ENCODE measurements at regions not wholly inside any gene's neighbourhood (a gene's known extent, or its start where the extent isn't known, plus 50 kb on each side); places are given as distances from the start of the nearest gene placed in this dataset.
A peak's percentile ranks its signal among the peaks of the same experiment; 100 is the strongest.

DNA sequence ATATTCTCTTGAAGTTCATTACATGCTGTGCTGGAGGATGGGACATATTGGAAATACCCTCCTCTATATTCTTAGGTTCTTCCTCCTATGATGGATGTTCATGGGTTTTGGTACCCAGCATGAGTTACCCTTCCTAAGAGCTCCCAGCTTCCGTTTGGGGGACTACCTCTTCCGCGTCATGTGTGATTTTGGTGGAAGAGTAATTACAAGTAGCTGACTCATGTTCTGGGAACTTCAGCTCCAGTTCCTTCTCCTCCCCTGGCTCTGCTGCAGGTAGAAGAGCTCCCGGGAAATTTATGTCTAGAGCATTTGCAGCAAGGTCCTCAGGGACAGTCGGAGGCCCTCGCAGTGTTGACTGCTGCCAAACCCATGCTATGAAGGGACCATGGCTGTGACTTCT, 208.8 kb upstream of the IL12A start:
- DNase-seq (no peak), ATAC-seq (ENCODE audit: low FRiP score in 2 of 2) (no peak)
- no peaks in the 10 kb centered on the region for H3K27me3 ChIP-seq
- peaks cover 0 to 13% (median 9%) of the 10 kb centered on the region in 4 donors for H3K4me1 ChIP-seq
- WGBS, 2 donors: 84 to 98% methylated on average over 6 of the region's 6 CpGs
- H3K36me3 ChIP-seq: no peaks in the 10 kb centered on the region
- no peak overlapping the region for H3K27ac ChIP-seq
- no peaks in the 10 kb centered on the region for H3K9me3 ChIP-seq
- no peak overlapping the region for H3K4me3 ChIP-seq
- TF ChIP-seq POLR2A (IDR thresholded peaks at IDR 0.05): no peak
- TF ChIP-seq, protein P1, sequence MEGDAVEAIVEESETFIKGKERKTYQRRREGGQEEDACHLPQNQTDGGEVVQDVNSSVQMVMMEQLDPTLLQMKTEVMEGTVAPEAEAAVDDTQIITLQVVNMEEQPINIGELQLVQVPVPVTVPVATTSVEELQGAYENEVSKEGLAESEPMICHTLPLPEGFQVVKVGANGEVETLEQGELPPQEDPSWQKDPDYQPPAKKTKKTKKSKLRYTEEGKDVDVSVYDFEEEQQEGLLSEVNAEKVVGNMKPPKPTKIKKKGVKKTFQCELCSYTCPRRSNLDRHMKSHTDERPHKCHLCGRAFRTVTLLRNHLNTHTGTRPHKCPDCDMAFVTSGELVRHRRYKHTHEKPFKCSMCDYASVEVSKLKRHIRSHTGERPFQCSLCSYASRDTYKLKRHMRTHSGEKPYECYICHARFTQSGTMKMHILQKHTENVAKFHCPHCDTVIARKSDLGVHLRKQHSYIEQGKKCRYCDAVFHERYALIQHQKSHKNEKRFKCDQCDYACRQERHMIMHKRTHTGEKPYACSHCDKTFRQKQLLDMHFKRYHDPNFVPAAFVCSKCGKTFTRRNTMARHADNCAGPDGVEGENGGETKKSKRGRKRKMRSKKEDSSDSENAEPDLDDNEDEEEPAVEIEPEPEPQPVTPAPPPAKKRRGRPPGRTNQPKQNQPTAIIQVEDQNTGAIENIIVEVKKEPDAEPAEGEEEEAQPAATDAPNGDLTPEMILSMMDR (IDR thresholded peaks at IDR 0.05): no peak
- no peak for TF ChIP-seq EP300 (IDR thresholded peaks at IDR 0.05)
- no peak for TF ChIP-seq POLR2AphosphoS5 (IDR thresholded peaks at IDR 0.05)

DNA sequence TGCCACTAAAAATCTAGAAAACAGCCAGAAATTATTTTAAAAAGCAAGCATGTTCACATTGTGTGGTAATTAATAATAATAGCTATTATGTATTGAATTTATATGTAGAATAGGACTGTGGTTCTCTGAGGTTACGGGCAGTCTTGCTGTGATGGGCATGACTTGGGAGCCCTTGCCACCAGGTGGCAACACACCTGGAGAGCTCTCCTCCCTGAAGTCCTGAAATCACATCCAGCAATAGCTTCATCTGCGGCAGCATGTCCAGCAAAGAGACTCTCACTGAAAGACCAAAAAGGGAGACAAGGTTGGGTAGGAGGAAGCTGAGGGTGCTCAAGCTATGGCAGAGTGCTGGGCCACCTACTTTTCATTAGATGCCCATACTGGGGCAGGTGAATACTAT, 206.8 kb upstream of the IL12A start:
- no peak for DNase-seq
- no peak for ATAC-seq (ENCODE audit: low FRiP score in 2 of 2)
- H3K4me3 ChIP-seq: no peak overlapping the region
- H3K27me3 ChIP-seq: no peaks in the 10 kb centered on the region
- H3K9me3 ChIP-seq: no peaks in the 10 kb centered on the region
- 88 to 94% methylated on average over 2 of the region's 2 CpGs for WGBS, 2 donors
- TF ChIP-seq POLR2AphosphoS5 (IDR thresholded peaks at IDR 0.05): no peak
- TF ChIP-seq EP300 (IDR thresholded peaks at IDR 0.05): no peak
- TF ChIP-seq, protein P1 (IDR thresholded peaks at IDR 0.05): peak in 1 of 6 experiments; percentile 9
- TF ChIP-seq POLR2A (IDR thresholded peaks at IDR 0.05): no peak
- no peaks in the 10 kb centered on the region for H3K36me3 ChIP-seq
- peaks cover 0 to 10% (median 0%) of the 10 kb centered on the region in 4 donors for H3K4me1 ChIP-seq
- H3K27ac ChIP-seq: no peak overlapping the region

DNA sequence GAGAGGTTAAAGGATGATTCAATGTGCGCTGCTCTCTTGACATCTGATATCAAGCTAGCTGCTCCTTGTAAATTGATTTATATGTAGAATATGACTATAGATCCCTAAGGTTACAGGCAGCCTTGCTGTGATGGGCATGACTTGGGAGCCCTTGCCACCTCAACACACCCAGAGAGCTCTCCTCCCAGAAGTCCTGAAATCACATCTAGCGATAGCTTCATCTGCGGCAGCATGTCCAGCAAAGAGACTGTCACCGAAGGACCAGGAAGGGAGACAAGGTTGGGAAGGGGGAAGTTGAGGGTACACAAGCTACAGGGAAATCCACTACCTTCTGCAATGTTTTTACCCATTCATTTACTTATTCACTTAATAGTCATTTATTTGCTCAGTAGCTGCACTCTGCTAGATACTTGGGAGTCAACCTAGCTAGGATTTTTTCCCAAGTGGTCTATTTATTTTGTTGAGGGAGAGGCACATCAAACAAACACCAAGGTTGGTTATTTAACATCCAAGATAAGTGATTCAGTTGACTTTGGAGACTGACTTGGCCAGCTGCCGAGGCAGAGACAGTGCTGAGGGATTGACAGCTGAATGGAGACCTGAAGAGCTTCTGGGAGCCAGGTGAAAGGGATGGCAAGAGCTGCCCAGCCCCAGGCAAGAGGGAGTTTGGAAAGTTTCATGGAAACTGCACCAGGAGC, 205.8 kb upstream of the IL12A start:
- 83 to 88% methylated on average over 5 of the region's 5 CpGs for WGBS, 2 donors
- TF ChIP-seq POLR2A (IDR thresholded peaks at IDR 0.05): no peak
- TF ChIP-seq, protein P1 (IDR thresholded peaks at IDR 0.05): no peak
- Histone ChIP-seq H3K4me3 (no peak overlapping the region), H3K36me3 (no peaks in the 10 kb centered on the region), H3K4me1 (peaks cover 8 to 20% (median 9%) of the 10 kb centered on the region in 4 donors), H3K27me3 (no peaks in the 10 kb centered on the region), H3K27ac (peak overlapping the region in 1 of 4 donors; percentile 33), H3K9me3 (no peaks in the 10 kb centered on the region)
- ATAC-seq (ENCODE audit: low FRiP score in 2 of 2): no peak
- no peak for DNase-seq

DNA sequence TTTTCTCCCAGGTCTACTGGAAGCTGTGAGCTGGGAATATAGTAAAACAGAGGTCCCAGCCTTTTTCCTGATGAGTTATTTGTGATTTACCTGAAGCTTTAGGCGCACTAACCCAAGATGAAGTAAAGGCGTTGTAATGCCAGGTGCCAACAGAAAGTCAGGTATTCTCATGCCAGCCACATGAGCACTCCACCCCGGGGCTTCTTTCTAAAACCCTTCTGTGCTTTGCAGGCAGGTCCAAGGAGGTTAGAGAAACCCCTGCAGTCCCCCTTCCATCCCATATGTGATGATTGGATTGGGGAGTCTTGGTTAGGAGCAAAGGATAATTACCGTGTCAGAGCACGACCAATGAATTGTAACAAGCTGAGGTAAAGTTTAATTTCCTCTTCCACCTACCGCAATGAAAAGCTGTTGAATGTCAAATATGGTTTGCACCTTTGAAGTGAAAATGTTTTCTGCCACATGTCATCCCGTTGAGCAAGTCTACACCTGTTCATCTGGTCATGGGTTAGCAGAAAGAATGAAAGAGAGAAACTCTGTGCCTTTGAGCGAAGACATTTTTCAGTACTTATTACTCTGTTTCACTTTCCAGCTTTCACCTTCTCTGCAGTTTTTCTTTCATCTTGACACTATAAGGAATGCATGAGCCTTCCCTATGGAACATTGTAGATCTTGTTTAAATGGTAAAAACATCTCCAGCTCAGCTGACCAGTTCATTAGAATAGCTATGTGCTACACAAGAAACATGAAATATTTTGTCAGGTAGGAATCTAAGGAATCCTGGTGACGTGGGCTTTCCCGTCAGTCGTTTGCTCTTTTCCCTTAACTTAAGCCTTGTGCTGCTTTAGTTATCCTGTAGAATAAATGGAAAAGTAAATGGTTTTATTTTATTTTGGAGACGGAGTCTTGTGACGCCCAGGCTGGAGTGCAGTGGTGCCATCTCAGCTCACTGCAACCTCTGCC, 204.6 kb upstream of the IL12A start:
- H3K27ac ChIP-seq: peak overlapping the region in 3 of 4 donors; percentile 20 to 33 (median 21)
- H3K4me1 ChIP-seq: peaks cover 16 to 26% (median 19%) of the 10 kb centered on the region in 4 donors
- H3K4me3 ChIP-seq: peak overlapping the region in 1 of 4 donors; percentile 7
- H3K36me3 ChIP-seq: no peaks in the 10 kb centered on the region
- WGBS, 2 donors: 70 to 74% methylated on average over 13 of the region's 13 CpGs
- ATAC-seq (ENCODE audit: low FRiP score in 2 of 2) (peak in 1 of 2 donors; percentile 17), DNase-seq (no peak)
- TF ChIP-seq POLR2A (IDR thresholded peaks at IDR 0.05) (no peak), EP300 (IDR thresholded peaks at IDR 0.05) (no peak), POLR2AphosphoS5 (IDR thresholded peaks at IDR 0.05) (no peak)
- TF ChIP-seq, protein P1 (IDR thresholded peaks at IDR 0.05): no peak
- H3K9me3 ChIP-seq: no peaks in the 10 kb centered on the region
- no peaks in the 10 kb centered on the region for H3K27me3 ChIP-seq
